Astrocyte (in vitro differentiated cells and primary cell): ENCODE measurements at regions not wholly inside any gene's neighbourhood (a gene's known extent, or its start where the extent isn't known, plus 50 kb on each side); places are given as distances from the start of the nearest gene placed in this dataset.
A peak's percentile ranks its signal among the peaks of the same experiment; 100 is the strongest.

Experiments
- DNase-seq: peaks from one replicate; pipeline ENCODE4 v3.0.0-alpha.2; 2010; ENCODE audit warnings: low read depth
- FAIRE-seq: peaks from 2 replicates; lab custom pipeline; 2011; peaks lifted over from hg19 to GRCh38; lab: Jason Lieb, UNC
- H2AFZ ChIP-seq: 2 replicates; pipeline ENCODE4 v1.6.0; 2012; ENCODE audit warnings: low read depth, low read length, inconsistent platforms
- H3K27ac ChIP-seq: 2 replicates; pipeline ENCODE4 v1.5.1; 2011; ENCODE audit warnings: low read depth, low read length, inconsistent platforms
- H3K27me3 ChIP-seq: 2 replicates; pipeline ENCODE4 v1.6.0; 2011; ENCODE audit warnings: low read length, inconsistent platforms; ENCODE audit not compliant: insufficient read depth
- H3K36me3 ChIP-seq: 2 replicates; pipeline ENCODE4 v1.5.1; 2011; ENCODE audit warnings: low read length, inconsistent platforms; ENCODE audit not compliant: insufficient read depth
- H3K4me1 ChIP-seq: 2 replicates; pipeline ENCODE4 v1.5.1; 2011; ENCODE audit warnings: low read length, inconsistent platforms; ENCODE audit not compliant: insufficient read depth
- H3K4me2 ChIP-seq: 2 replicates; pipeline ENCODE4 v1.6.0; 2012; ENCODE audit warnings: low read length, inconsistent platforms
- H3K4me3 ChIP-seq: 2 replicates; pipeline ENCODE4 v1.5.1; 2011; ENCODE audit warnings: low read depth, mild to moderate bottlenecking, low read length, inconsistent platforms; ENCODE audit not compliant: insufficient read depth
- H3K79me2 ChIP-seq: 2 replicates; pipeline ENCODE4 v1.6.0; 2012; ENCODE audit warnings: mild to moderate bottlenecking, low read length, inconsistent platforms; ENCODE audit not compliant: insufficient read depth
- H3K9ac ChIP-seq: 2 replicates; pipeline ENCODE4 v1.6.0; 2012; ENCODE audit warnings: mild to moderate bottlenecking, low read length, inconsistent platforms
- H3K9me3 ChIP-seq: 2 replicates; pipeline ENCODE4 v1.5.1; 2012; ENCODE audit warnings: low read depth, mild to moderate bottlenecking, low read length, inconsistent platforms; ENCODE audit not compliant: insufficient read depth
- H4K20me1 ChIP-seq: 2 replicates; pipeline ENCODE4 v1.6.0; 2012; ENCODE audit warnings: low read length, inconsistent platforms; ENCODE audit not compliant: insufficient read depth
- H3K27ac Mint-ChIP-seq: one replicate; pipeline ENCODE4 v1.8.0; 2021; ENCODE audit warnings: mild to moderate bottlenecking, mixed read lengths; ENCODE audit not compliant: unreplicated experiment
- H3K27me3 Mint-ChIP-seq: one replicate; pipeline ENCODE4 v1.8.0; 2021; ENCODE audit warnings: low read depth, mixed read lengths; ENCODE audit not compliant: unreplicated experiment
- H3K36me3 Mint-ChIP-seq: one replicate; pipeline ENCODE4 v1.8.0; 2021; ENCODE audit warnings: low read depth, mixed read lengths; ENCODE audit not compliant: unreplicated experiment
- H3K4me1 Mint-ChIP-seq: one replicate; pipeline ENCODE4 v1.8.0; 2021; ENCODE audit warnings: low read depth, mixed read lengths; ENCODE audit not compliant: unreplicated experiment
- H3K4me3 Mint-ChIP-seq: one replicate; pipeline ENCODE4 v1.8.0; 2021; ENCODE audit warnings: mild to moderate bottlenecking, moderate library complexity, mixed read lengths; ENCODE audit not compliant: unreplicated experiment
- H3K9me3 Mint-ChIP-seq: one replicate; pipeline ENCODE4 v1.8.0; 2021; ENCODE audit warnings: mild to moderate bottlenecking, mixed read lengths; ENCODE audit not compliant: unreplicated experiment
- EZH2 ChIP-seq: IDR thresholded peaks from 2 replicates; pipeline ENCODE4 v1.6.1; 2012; ENCODE audit warnings: mild to moderate bottlenecking, low read length, inconsistent platforms; ENCODE audit not compliant: insufficient read depth
- TF ChIP-seq, protein P1 (sequence below): IDR thresholded peaks from 2 replicates; pipeline ENCODE4 v1.5.1; 2011; ENCODE audit warnings: low read depth, mild to moderate bottlenecking, inconsistent platforms, low read length, moderate library complexity; ENCODE audit not compliant: insufficient read depth

DNA sequence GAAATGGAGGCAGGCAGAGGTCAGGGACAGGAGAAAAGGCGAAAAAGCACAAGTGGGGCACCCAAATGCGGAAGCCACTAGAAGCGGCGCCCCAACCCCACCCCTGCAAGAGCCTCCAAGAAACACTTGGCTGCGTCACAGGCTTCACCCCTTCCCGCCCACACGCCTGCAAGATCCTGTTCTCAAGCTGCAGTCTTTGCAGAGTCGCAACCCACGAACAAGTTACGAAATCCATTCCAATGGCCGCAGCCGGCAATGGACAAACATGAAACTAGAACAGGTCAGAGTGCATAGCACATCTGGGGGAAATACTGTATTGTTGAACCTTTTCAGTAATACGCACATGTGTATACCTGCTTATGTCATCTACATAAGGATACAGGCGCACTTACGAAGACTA is 103.6 kb downstream of the PSMG1 start:
- Histone ChIP-seq H3K36me3 (no peaks in the 10 kb centered on the region), H3K79me2 (no peaks in the 10 kb centered on the region), H3K4me2 (no peak overlapping the region), H3K4me1 (no peaks in the 10 kb centered on the region), H3K4me3 (no peak overlapping the region), H3K9me3 (peaks cover 2% of the 10 kb centered on the region), H4K20me1 (no peaks in the 10 kb centered on the region), H3K27me3 (peaks cover 33% of the 10 kb centered on the region), H3K27ac (no peak overlapping the region), H3K9ac (no peak overlapping the region), H2AFZ (no peak overlapping the region)
- no peaks in the 10 kb centered on the region for H3K4me1 Mint-ChIP-seq
- H3K9me3 Mint-ChIP-seq: peaks cover 3% of the 10 kb centered on the region
- peak; percentile 21 for DNase-seq
- H3K4me3 Mint-ChIP-seq: no peak overlapping the region
- no peak for FAIRE-seq
- no peaks in the 10 kb centered on the region for H3K36me3 Mint-ChIP-seq
- no peak for TF ChIP-seq EZH2
- TF ChIP-seq, protein P1, sequence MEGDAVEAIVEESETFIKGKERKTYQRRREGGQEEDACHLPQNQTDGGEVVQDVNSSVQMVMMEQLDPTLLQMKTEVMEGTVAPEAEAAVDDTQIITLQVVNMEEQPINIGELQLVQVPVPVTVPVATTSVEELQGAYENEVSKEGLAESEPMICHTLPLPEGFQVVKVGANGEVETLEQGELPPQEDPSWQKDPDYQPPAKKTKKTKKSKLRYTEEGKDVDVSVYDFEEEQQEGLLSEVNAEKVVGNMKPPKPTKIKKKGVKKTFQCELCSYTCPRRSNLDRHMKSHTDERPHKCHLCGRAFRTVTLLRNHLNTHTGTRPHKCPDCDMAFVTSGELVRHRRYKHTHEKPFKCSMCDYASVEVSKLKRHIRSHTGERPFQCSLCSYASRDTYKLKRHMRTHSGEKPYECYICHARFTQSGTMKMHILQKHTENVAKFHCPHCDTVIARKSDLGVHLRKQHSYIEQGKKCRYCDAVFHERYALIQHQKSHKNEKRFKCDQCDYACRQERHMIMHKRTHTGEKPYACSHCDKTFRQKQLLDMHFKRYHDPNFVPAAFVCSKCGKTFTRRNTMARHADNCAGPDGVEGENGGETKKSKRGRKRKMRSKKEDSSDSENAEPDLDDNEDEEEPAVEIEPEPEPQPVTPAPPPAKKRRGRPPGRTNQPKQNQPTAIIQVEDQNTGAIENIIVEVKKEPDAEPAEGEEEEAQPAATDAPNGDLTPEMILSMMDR: no peak
- H3K27me3 Mint-ChIP-seq: peaks cover 20% of the 10 kb centered on the region
- H3K27ac Mint-ChIP-seq: no peak overlapping the region

DNA sequence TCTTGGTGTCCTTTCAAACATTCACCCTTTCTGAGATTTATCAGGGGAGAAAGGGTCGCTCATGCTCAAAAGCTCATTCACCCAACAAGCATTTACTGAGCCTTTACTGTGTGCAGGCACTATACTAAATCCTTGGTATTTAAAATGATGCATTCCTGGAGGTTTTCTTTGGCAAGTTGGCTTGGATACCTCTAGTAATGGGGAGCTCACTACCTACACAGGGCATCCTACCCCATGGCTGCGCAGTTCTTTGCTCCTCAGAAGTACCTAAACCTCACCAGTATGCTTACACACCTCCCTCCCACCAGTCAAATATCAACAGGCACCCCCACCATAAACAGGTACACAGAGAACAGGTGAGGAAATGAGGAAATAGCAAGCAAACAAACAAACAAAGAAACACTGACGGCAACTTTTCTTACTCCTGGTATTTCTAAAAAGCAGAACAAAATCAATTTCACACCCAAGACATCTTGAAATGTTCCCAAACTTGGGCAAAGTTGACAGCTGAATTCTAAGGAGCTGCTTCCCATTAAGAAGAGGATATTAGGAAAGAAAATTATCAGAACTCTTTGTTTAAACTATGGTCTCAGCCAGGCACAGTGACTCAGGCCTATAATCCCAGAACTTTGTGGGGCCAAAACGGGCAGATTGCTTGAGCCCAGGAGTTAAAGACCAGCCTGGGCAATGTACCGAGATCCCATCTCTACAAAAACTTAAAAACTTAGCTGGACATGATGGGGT is 104.8 kb downstream of the PSMG1 start:
- Mint-ChIP-seq H3K36me3 (no peaks in the 10 kb centered on the region), H3K9me3 (peaks cover 5% of the 10 kb centered on the region), H3K27ac (no peak overlapping the region), H3K4me3 (no peak overlapping the region), H3K27me3 (peaks cover 19% of the 10 kb centered on the region), H3K4me1 (no peaks in the 10 kb centered on the region)
- DNase-seq: no peak
- Histone ChIP-seq H3K9me3 (peaks cover 3% of the 10 kb centered on the region), H3K4me3 (no peak overlapping the region), H3K36me3 (no peaks in the 10 kb centered on the region), H3K4me1 (no peaks in the 10 kb centered on the region), H3K27me3 (peaks cover 33% of the 10 kb centered on the region), H3K9ac (no peak overlapping the region), H4K20me1 (no peaks in the 10 kb centered on the region), H3K79me2 (no peaks in the 10 kb centered on the region), H3K4me2 (no peak overlapping the region), H2AFZ (no peak overlapping the region), H3K27ac (no peak overlapping the region)
- TF ChIP-seq EZH2: no peak
- TF ChIP-seq, protein P1: no peak
- no peak for FAIRE-seq

DNA sequence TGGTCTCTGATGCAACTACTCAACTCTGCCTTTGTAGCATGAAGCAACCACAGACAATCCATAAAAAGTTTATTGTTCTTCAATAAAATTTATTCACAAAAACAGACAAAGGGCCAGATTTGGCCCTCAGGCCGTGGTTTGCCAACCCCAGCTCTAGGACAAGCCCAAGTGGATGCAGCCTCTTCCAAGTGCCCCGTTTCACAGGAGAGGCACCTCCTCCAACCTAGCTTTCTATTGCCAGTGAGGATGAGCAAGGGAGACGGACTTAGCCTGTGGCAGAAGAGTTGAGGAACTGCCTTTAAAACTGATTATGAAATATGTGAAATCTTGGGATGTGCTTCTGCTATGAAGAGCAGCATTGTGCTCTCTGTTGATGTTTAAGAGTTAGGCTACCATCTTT is 105.4 kb downstream of the PSMG1 start:
- Histone ChIP-seq H3K9ac (no peak overlapping the region), H4K20me1 (no peaks in the 10 kb centered on the region), H3K4me3 (no peak overlapping the region), H3K36me3 (no peaks in the 10 kb centered on the region), H3K27ac (no peak overlapping the region), H2AFZ (no peak overlapping the region), H3K4me2 (no peak overlapping the region), H3K9me3 (peaks cover 3% of the 10 kb centered on the region), H3K27me3 (peaks cover 28% of the 10 kb centered on the region), H3K79me2 (no peaks in the 10 kb centered on the region), H3K4me1 (no peaks in the 10 kb centered on the region)
- Mint-ChIP-seq H3K36me3 (no peaks in the 10 kb centered on the region), H3K4me3 (no peak overlapping the region), H3K27ac (no peak overlapping the region), H3K4me1 (no peaks in the 10 kb centered on the region), H3K27me3 (peaks cover 16% of the 10 kb centered on the region), H3K9me3 (peaks cover 5% of the 10 kb centered on the region)
- TF ChIP-seq, protein P1: no peak
- no peak for TF ChIP-seq EZH2
- no peak for FAIRE-seq
- no peak for DNase-seq
